Prostate gland (tissue), 2 donors: ENCODE measurements at regions not wholly inside any gene's neighbourhood (a gene's known extent, or its start where the extent isn't known, plus 50 kb on each side); places are given as distances from the start of the nearest gene placed in this dataset.

ENCODE experiments used
- POLR2AphosphoS5 ChIP-seq: sonication (generic); formaldehyde crosslinking; IDR thresholded peaks from one replicate; pipeline ENCODE4 v1.6.1; 2017; ENCODE audit warnings: antibody characterized with exemption
- TF ChIP-seq, protein P1 (sequence below), 4 experiments: fragments of 200-600 bp in 2 of 4; fragments of 450-650 bp in 2 of 4; sonication (generic) in 2 of 4; IDR thresholded peaks; 1 replicate in 3 of 4; 2 replicates in 1 of 4; pipeline ENCODE4 v1.5.1; 2016 to 2019; ENCODE audit warnings: antibody characterized with exemption in 4 of 4, mild to moderate bottlenecking in 2 of 4, moderate library complexity in 2 of 4

DNA sequence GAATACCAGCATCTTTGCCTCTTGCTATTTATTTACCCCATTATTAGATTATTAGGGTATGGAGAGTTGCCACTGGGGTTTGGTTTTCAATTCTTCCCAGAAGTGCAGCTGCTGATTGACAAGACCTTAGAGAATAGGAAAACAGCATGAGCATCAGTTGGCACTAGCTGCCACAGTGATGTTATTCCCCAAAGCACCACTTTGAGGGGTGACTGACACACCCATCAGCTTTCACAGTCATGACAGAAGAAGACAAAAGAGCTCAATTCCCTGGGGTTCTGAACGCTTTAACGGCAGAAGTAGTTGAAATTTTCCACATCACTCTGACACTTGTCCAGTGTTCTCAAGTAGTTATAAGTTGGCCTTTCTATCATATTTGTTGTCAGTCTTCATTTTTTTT lies 55.0 kb upstream of the NR3C2 start:
- TF ChIP-seq POLR2AphosphoS5: no peak
- TF ChIP-seq, protein P1, sequence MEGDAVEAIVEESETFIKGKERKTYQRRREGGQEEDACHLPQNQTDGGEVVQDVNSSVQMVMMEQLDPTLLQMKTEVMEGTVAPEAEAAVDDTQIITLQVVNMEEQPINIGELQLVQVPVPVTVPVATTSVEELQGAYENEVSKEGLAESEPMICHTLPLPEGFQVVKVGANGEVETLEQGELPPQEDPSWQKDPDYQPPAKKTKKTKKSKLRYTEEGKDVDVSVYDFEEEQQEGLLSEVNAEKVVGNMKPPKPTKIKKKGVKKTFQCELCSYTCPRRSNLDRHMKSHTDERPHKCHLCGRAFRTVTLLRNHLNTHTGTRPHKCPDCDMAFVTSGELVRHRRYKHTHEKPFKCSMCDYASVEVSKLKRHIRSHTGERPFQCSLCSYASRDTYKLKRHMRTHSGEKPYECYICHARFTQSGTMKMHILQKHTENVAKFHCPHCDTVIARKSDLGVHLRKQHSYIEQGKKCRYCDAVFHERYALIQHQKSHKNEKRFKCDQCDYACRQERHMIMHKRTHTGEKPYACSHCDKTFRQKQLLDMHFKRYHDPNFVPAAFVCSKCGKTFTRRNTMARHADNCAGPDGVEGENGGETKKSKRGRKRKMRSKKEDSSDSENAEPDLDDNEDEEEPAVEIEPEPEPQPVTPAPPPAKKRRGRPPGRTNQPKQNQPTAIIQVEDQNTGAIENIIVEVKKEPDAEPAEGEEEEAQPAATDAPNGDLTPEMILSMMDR (IDR thresholded peaks at IDR 0.05): no peak
